HG03060 (cell line): ENCODE measurements at regions not wholly inside any gene's neighbourhood (a gene's known extent, or its start where the extent isn't known, plus 50 kb on each side); places are given as distances from the start of the nearest gene placed in this dataset.

Experiments used
- ATAC-seq: cut with Tn5 transposase; IDR thresholded peaks from one replicate; pipeline ENCODE4 v1.9.1; 2021; ENCODE audit warnings: low read depth, moderate number of reproducible peaks; ENCODE audit not compliant: unreplicated experiment

- ATAC-seq = no peak
These were observed 1192.0 kb upstream of the PHF14 start for GRCh38 chr7:9781710-9782109.

GRCh38 chr7:9782275-9782674, 1191.4 kb upstream of the PHF14 start:
- ATAC-seq = no peak

GRCh38 chr7:9785211-9785610, 1188.5 kb upstream of the PHF14 start:
- no peak for ATAC-seq

- ATAC-seq = no peak
These were observed 1177.4 kb upstream of the PHF14 start for GRCh38 chr7:9796241-9796640.

GRCh38 chr7:9822458-9823290, 1151.0 kb upstream of the PHF14 start:
- no peak for ATAC-seq

- ATAC-seq = no peak
These were observed 1138.5 kb upstream of the PHF14 start for GRCh38 chr7:9835199-9835598.

- ATAC-seq = no peak
These were observed 1137.0 kb upstream of the PHF14 start for GRCh38 chr7:9836671-9837070.

GRCh38 chr7:9842301-9842700, 1131.4 kb upstream of the PHF14 start:
- no peak for ATAC-seq

GRCh38 chr7:9846902-9847301, 1126.8 kb upstream of the PHF14 start:
- no peak for ATAC-seq

- no peak for ATAC-seq
These were observed 1119.1 kb upstream of the PHF14 start for GRCh38 chr7:9854605-9855004.

GRCh38 chr7:9856668-9857067, 1117.0 kb upstream of the PHF14 start:
- no peak for ATAC-seq

- no peak for ATAC-seq
These were observed 1110.1 kb upstream of the PHF14 start for GRCh38 chr7:9863545-9863944.

GRCh38 chr7:9869151-9869550, 1104.5 kb upstream of the PHF14 start:
- no peak for ATAC-seq

GRCh38 chr7:9869566-9869965, 1104.1 kb upstream of the PHF14 start:
- ATAC-seq = no peak

GRCh38 chr7:9870674-9871073, 1103.0 kb upstream of the PHF14 start:
- ATAC-seq = no peak

- ATAC-seq = no peak
These were observed 1099.5 kb upstream of the PHF14 start for GRCh38 chr7:9874182-9874581.

- no peak for ATAC-seq
These were observed 1097.6 kb upstream of the PHF14 start for GRCh38 chr7:9876053-9876452.

GRCh38 chr7:9889554-9889953, 1084.1 kb upstream of the PHF14 start:
- ATAC-seq = no peak

GRCh38 chr7:9890092-9890491, 1083.6 kb upstream of the PHF14 start:
- ATAC-seq = no peak

- ATAC-seq = no peak
These were observed 1082.6 kb upstream of the PHF14 start for GRCh38 chr7:9891056-9891455.

GRCh38 chr7:9900339-9900738, 1073.3 kb upstream of the PHF14 start:
- no peak for ATAC-seq

GRCh38 chr7:9921326-9921725, 1052.3 kb upstream of the PHF14 start:
- ATAC-seq = no peak
